Astrocyte of the spinal cord (primary cell): ENCODE measurements at regions not wholly inside any gene's neighbourhood (a gene's known extent, or its start where the extent isn't known, plus 50 kb on each side); places are given as distances from the start of the nearest gene placed in this dataset.

Experiments
- DNase-seq: peaks from one replicate; pipeline ENCODE4 v3.0.0; 2011; ENCODE audit warnings: low read depth, low spot score
- H3K4me3 ChIP-seq: 2 replicates; pipeline ENCODE4 v1.5.1; 2011; ENCODE audit warnings: low read depth, mild to moderate bottlenecking, low read length, moderate library complexity
- CTCF ChIP-seq: IDR thresholded peaks from 2 replicates; pipeline ENCODE4 v1.5.1; 2012; ENCODE audit warnings: low read depth, mild to moderate bottlenecking, low read length, inconsistent platforms
- in situ Hi-C: cut with HindIII; loops from 2 replicates; pipeline ENCODE4 v1.10.0; 2017; ENCODE audit warnings: low sequenced_read_pairs

- in situ Hi-C loops, result no loop called here
- no peak for TF ChIP-seq CTCF
- no peak overlapping the region for H3K4me3 ChIP-seq
- no peak for DNase-seq
Observed at GRCh38 chr4:13710246-13710885, 82.8 kb upstream of the BOD1L1 start.

GRCh38 chr4:13711233-13711785 is 83.8 kb upstream of the BOD1L1 start:
- no peak overlapping the region for H3K4me3 ChIP-seq
- no peak for TF ChIP-seq CTCF
- in situ Hi-C loops, result no loop called here
- no peak for DNase-seq

GRCh38 chr4:13721894-13722293 is 94.4 kb upstream of the BOD1L1 start:
- no peak overlapping the region for H3K4me3 ChIP-seq
- in situ Hi-C loops, result no loop called here
- no peak for DNase-seq
- no peak for TF ChIP-seq CTCF

- TF ChIP-seq CTCF, result no peak
Observed at GRCh38 chr4:13722649-13723048, 95.1 kb upstream of the BOD1L1 start.

GRCh38 chr4:13728761-13729160 is 101.2 kb upstream of the BOD1L1 start:
- DNase-seq, result no peak
- H3K4me3 ChIP-seq, result no peak overlapping the region
- in situ Hi-C loops, result no loop called here
- no peak for TF ChIP-seq CTCF

More at GRCh38 chr4:13722649-13723048, 95.1 kb upstream of the BOD1L1 start:
- no peak for DNase-seq
- in situ Hi-C loops, result no loop called here
- H3K4me3 ChIP-seq, result no peak overlapping the region

GRCh38 chr4:13731019-13731418 is 103.5 kb upstream of the BOD1L1 start:
- no peak for DNase-seq
- in situ Hi-C loops, result no loop called here
- no peak overlapping the region for H3K4me3 ChIP-seq
- no peak for TF ChIP-seq CTCF
